Stimulated activated CD8-positive, alpha-beta memory T cell treated with anti-CD3 and anti-CD28 coated beads, Interleukin-2, amount 100 ng/mL, for 1 hour (primary cell): ENCODE measurements at regions not wholly inside any gene's neighbourhood (a gene's known extent, or its start where the extent isn't known, plus 50 kb on each side); places are given as distances from the start of the nearest gene placed in this dataset.
"Not testable (repeated sequence)": the region's sequence is repeated elsewhere in the genome, so short reads cannot be mapped to it uniquely, and the experiment has no call there.

Experiments
- DNase-seq, 2 donors: peaks; one replicate each; pipeline ENCODE4 v3.0.0-alpha.2; 2020; ENCODE audit warnings: low read depth in 2 of 2

- DNase-seq: no peak
These were observed 80.0 kb downstream of the GALR1 start for GRCh38 chr18:77329651-77330050.

- no peak for DNase-seq
These were observed 85.2 kb downstream of the GALR1 start for GRCh38 chr18:77334876-77335275.

- DNase-seq: no peak
These were observed 88.0 kb downstream of the GALR1 start for GRCh38 chr18:77337604-77338003.

- DNase-seq: no peak
These were observed 89.4 kb downstream of the GALR1 start for GRCh38 chr18:77339093-77339492.

GRCh38 chr18:77339623-77340022 is 90.0 kb downstream of the GALR1 start:
- no peak for DNase-seq

- no peak for DNase-seq
These were observed 91.2 kb downstream of the GALR1 start for GRCh38 chr18:77340815-77341214.

- DNase-seq: no peak
These were observed 92.1 kb downstream of the GALR1 start for GRCh38 chr18:77341527-77342325.

- DNase-seq: no peak
These were observed 93.1 kb downstream of the GALR1 start for GRCh38 chr18:77342736-77343135.

GRCh38 chr18:77343846-77344510 is 94.3 kb downstream of the GALR1 start:
- DNase-seq: no peak

- no peak for DNase-seq
These were observed 95.3 kb downstream of the GALR1 start for GRCh38 chr18:77344786-77345500.

GRCh38 chr18:77346208-77346810 is 96.7 kb downstream of the GALR1 start:
- no peak for DNase-seq

- not testable (repeated sequence) for DNase-seq
These were observed 103.7 kb downstream of the GALR1 start for GRCh38 chr18:77353349-77353748.

GRCh38 chr18:77359561-77360314 is 110.1 kb downstream of the GALR1 start:
- DNase-seq: no peak

GRCh38 chr18:77360315-77361190 is 110.9 kb downstream of the GALR1 start:
- DNase-seq: no peak

GRCh38 chr18:77361382-77361781 is 111.7 kb downstream of the GALR1 start:
- no peak for DNase-seq

- no peak for DNase-seq
These were observed 116.0 kb downstream of the GALR1 start for GRCh38 chr18:77365667-77366066.

GRCh38 chr18:77366067-77366719 is 116.5 kb downstream of the GALR1 start:
- no peak for DNase-seq

GRCh38 chr18:77366720-77367641 is 117.3 kb downstream of the GALR1 start:
- DNase-seq: no peak

GRCh38 chr18:77369644-77370043 is 120.0 kb downstream of the GALR1 start:
- DNase-seq: no peak
